Naive B cell (primary cell): ENCODE measurements at regions not wholly inside any gene's neighbourhood (a gene's known extent, or its start where the extent isn't known, plus 50 kb on each side); places are given as distances from the start of the nearest gene placed in this dataset.
A peak's percentile ranks its signal among the peaks of the same experiment; 100 is the strongest.
"Not testable (repeated sequence)": the region's sequence is repeated elsewhere in the genome, so short reads cannot be mapped to it uniquely, and the experiment has no call there.

Experiments used
- ATAC-seq, 2 donors: fragments of 150-1000 bp; cut with Tn5 transposase; 2 replicates each; pipeline ENCODE4 v1.10.0; 2021; ENCODE audit warnings: low read depth in 2 of 2, mild to moderate bottlenecking in 2 of 2, moderate library complexity in 2 of 2
- DNase-seq: peaks from one replicate; pipeline ENCODE4 v3.0.0; 2022
- H3K27ac Mint-ChIP-seq, 6 donors: one replicate each; pipeline ENCODE4 v1.8.0; 2020 to 2022; ENCODE audit warnings: mild to moderate bottlenecking in 6 of 6, mixed read lengths in 6 of 6, moderate library complexity in 5 of 6, inconsistent platforms in 2 of 6
- H3K27me3 Mint-ChIP-seq, 3 donors: one replicate each; pipeline ENCODE4 v1.8.0; 2021 to 2022; ENCODE audit warnings: mixed read lengths in 3 of 3, mild to moderate bottlenecking in 1 of 3
- H3K36me3 Mint-ChIP-seq, 2 donors: one replicate each; pipeline ENCODE4 v1.8.0; 2020 to 2022; ENCODE audit warnings: mixed read lengths in 2 of 2, inconsistent platforms in 1 of 2, mild to moderate bottlenecking in 1 of 2
- H3K4me1 Mint-ChIP-seq, 3 donors: one replicate each; pipeline ENCODE4 v1.8.0; 2020 to 2022; ENCODE audit warnings: mixed read lengths in 3 of 3, inconsistent platforms in 1 of 3, mild to moderate bottlenecking in 1 of 3, moderate library complexity in 1 of 3
- H3K4me3 Mint-ChIP-seq, 8 donors: one replicate each; pipeline ENCODE4 v1.8.0; 2020 to 2022; ENCODE audit warnings: mild to moderate bottlenecking in 8 of 8, mixed read lengths in 8 of 8, moderate library complexity in 8 of 8, inconsistent platforms in 2 of 8
- H3K9me3 Mint-ChIP-seq, 7 donors: one replicate each; pipeline ENCODE4 v1.8.0; 2020 to 2022; ENCODE audit warnings: mixed read lengths in 7 of 7, mild to moderate bottlenecking in 5 of 7, inconsistent platforms in 2 of 7, moderate library complexity in 1 of 7

- Mint-ChIP-seq H3K27ac (no peak overlapping the region), H3K4me3 (no peak overlapping the region), H3K27me3 (peaks cover 0 to 12% (median 3%) of the 10 kb centered on the region in 3 donors), H3K36me3 (peaks cover 0 to 10% of the 10 kb centered on the region in 2 donors), H3K9me3 (peaks cover 4 to 13% (median 10%) of the 10 kb centered on the region in 7 donors), H3K4me1 (no peaks in the 10 kb centered on the region)
- ATAC-seq (no peak), DNase-seq (no peak)
Observed at GRCh38 chr16:48704710-48705109, 94.7 kb upstream of the N4BP1 start.

- no peak for DNase-seq
- no peak for ATAC-seq
- no peaks in the 10 kb centered on the region for H3K9me3 Mint-ChIP-seq
- H3K4me3 Mint-ChIP-seq = no peak overlapping the region
- H3K27me3 Mint-ChIP-seq = peaks cover 33 to 41% (median 37%) of the 10 kb centered on the region in 3 donors
- H3K36me3 Mint-ChIP-seq = no peaks in the 10 kb centered on the region
- H3K27ac Mint-ChIP-seq = peak overlapping the region in 1 of 6 donors; percentile 40
- H3K4me1 Mint-ChIP-seq = no peaks in the 10 kb centered on the region
Observed at GRCh38 chr16:48687421-48688038, 77.5 kb upstream of the N4BP1 start.

GRCh38 chr16:48684148-48684547 lies 74.2 kb upstream of the N4BP1 start:
- ATAC-seq = no peak
- Mint-ChIP-seq H3K27ac (no peak overlapping the region), H3K4me1 (no peaks in the 10 kb centered on the region), H3K27me3 (peaks cover 24 to 34% (median 34%) of the 10 kb centered on the region in 3 donors), H3K4me3 (no peak overlapping the region), H3K9me3 (peaks cover 0 to 10% (median 0%) of the 10 kb centered on the region in 7 donors), H3K36me3 (no peaks in the 10 kb centered on the region)
- no peak for DNase-seq

- Mint-ChIP-seq H3K36me3 (no peaks in the 10 kb centered on the region), H3K9me3 (peaks cover 0 to 10% (median 0%) of the 10 kb centered on the region in 7 donors), H3K27ac (no peak overlapping the region), H3K27me3 (peaks cover 24 to 34% (median 27%) of the 10 kb centered on the region in 3 donors), H3K4me3 (no peak overlapping the region), H3K4me1 (no peaks in the 10 kb centered on the region)
- ATAC-seq (no peak), DNase-seq (no peak)
Observed at GRCh38 chr16:48682971-48683370, 73.0 kb upstream of the N4BP1 start.

GRCh38 chr16:48681520-48681919 lies 71.5 kb upstream of the N4BP1 start:
- Mint-ChIP-seq H3K4me1 (no peaks in the 10 kb centered on the region), H3K9me3 (peaks cover 0 to 10% (median 0%) of the 10 kb centered on the region in 7 donors), H3K27me3 (peaks cover 20 to 29% (median 24%) of the 10 kb centered on the region in 3 donors)

GRCh38 chr16:48680881-48681280 lies 70.9 kb upstream of the N4BP1 start:
- ATAC-seq (no peak), DNase-seq (no peak)
- H3K36me3 Mint-ChIP-seq = no peaks in the 10 kb centered on the region
- H3K4me1 Mint-ChIP-seq = no peaks in the 10 kb centered on the region
- no peak overlapping the region for H3K4me3 Mint-ChIP-seq
- peaks cover 14 to 22% (median 18%) of the 10 kb centered on the region in 3 donors for H3K27me3 Mint-ChIP-seq
- H3K9me3 Mint-ChIP-seq = peaks cover 0 to 10% (median 3%) of the 10 kb centered on the region in 7 donors
- H3K27ac Mint-ChIP-seq = no peak overlapping the region

More at GRCh38 chr16:48681520-48681919, 71.5 kb upstream of the N4BP1 start:
- no peaks in the 10 kb centered on the region for H3K36me3 Mint-ChIP-seq
- DNase-seq (no peak), ATAC-seq (no peak)
- H3K4me3 Mint-ChIP-seq = no peak overlapping the region
- peak overlapping the region in 1 of 6 donors; percentile 7 for H3K27ac Mint-ChIP-seq

- no peaks in the 10 kb centered on the region for H3K4me1 Mint-ChIP-seq
- peaks cover 0 to 16% (median 7%) of the 10 kb centered on the region in 7 donors for H3K9me3 Mint-ChIP-seq
- peaks cover 0 to 6% of the 10 kb centered on the region in 2 donors for H3K36me3 Mint-ChIP-seq
- DNase-seq (no peak), ATAC-seq (no peak)
- no peak overlapping the region for H3K27ac Mint-ChIP-seq
- H3K4me3 Mint-ChIP-seq = no peak overlapping the region
- peaks cover 0 to 11% (median 0%) of the 10 kb centered on the region in 3 donors for H3K27me3 Mint-ChIP-seq
Observed at GRCh38 chr16:48676836-48677235, 66.9 kb upstream of the N4BP1 start.

- not testable (repeated sequence) for DNase-seq, H3K36me3 Mint-ChIP-seq, H3K4me1 Mint-ChIP-seq, ATAC-seq, H3K27ac Mint-ChIP-seq, H3K4me3 Mint-ChIP-seq
- Mint-ChIP-seq H3K9me3 (peaks cover 3 to 32% (median 20%) of the 10 kb centered on the region in 7 donors), H3K27me3 (peaks cover 6 to 21% (median 12%) of the 10 kb centered on the region in 3 donors)
Observed at GRCh38 chr16:48668184-48668583, 58.2 kb upstream of the N4BP1 start.

GRCh38 chr16:48659940-48660339 lies 50.0 kb upstream of the N4BP1 start:
- H3K27me3 Mint-ChIP-seq = peaks cover 0 to 6% (median under 1%) of the 10 kb centered on the region in 3 donors
- no peak for DNase-seq
- peaks cover 6 to 63% (median 28%) of the 10 kb centered on the region in 7 donors for H3K9me3 Mint-ChIP-seq
- H3K4me3 Mint-ChIP-seq = no peak overlapping the region
- no peaks in the 10 kb centered on the region for H3K4me1 Mint-ChIP-seq
- no peak for ATAC-seq
- peaks cover 0 to 12% of the 10 kb centered on the region in 2 donors for H3K36me3 Mint-ChIP-seq
- no peak overlapping the region for H3K27ac Mint-ChIP-seq
